Fibroblast of lung (primary cell): ENCODE measurements at regions not wholly inside any gene's neighbourhood (a gene's known extent, or its start where the extent isn't known, plus 50 kb on each side); places are given as distances from the start of the nearest gene placed in this dataset.

Source experiments
- DNase-seq, 2 donors: peaks; one replicate each; pipeline versions ENCODE4 v3.0.0 to v3.0.0-alpha.2; 2010; ENCODE audit warnings: low read depth in 2 of 2
- H2AFZ ChIP-seq: 2 replicates; pipeline ENCODE4 v1.5.1; 2012; ENCODE audit warnings: low read length, control low read depth, inconsistent platforms
- H3K27ac ChIP-seq: 2 replicates; pipeline ENCODE4 v1.5.1; 2011; ENCODE audit warnings: low read length, control low read depth; ENCODE audit not compliant: insufficient read depth
- H3K27me3 ChIP-seq: 2 replicates; pipeline ENCODE4 v1.5.1; 2011; ENCODE audit warnings: mild to moderate bottlenecking, low read length; ENCODE audit not compliant: control insufficient read depth, insufficient read depth
- H3K36me3 ChIP-seq: 2 replicates; pipeline ENCODE4 v1.5.1; 2011; ENCODE audit warnings: low read length; ENCODE audit not compliant: control insufficient read depth, insufficient read depth
- H3K4me1 ChIP-seq: 2 replicates; pipeline ENCODE4 v1.5.1; 2011; ENCODE audit warnings: low read length; ENCODE audit not compliant: control insufficient read depth, insufficient read depth; ENCODE audit errors: extremely low read depth
- H3K4me2 ChIP-seq: 2 replicates; pipeline ENCODE4 v1.5.1; 2011; ENCODE audit warnings: low read length, control low read depth; ENCODE audit not compliant: insufficient read depth; ENCODE audit errors: extremely low read depth
- H3K4me3 ChIP-seq, 4 experiments: fragments of 200-600 bp in 1 of 4; sonication (generic) in 1 of 4; replicated peaks in 1 of 4; 2 replicates each; pipeline ENCODE4 v1.5.1; 2011 to 2016; ENCODE audit warnings: low read length in 4 of 4, low read depth in 3 of 4, mild to moderate bottlenecking in 3 of 4, control low read depth in 2 of 4, inconsistent platforms in 1 of 4, mixed read lengths in 1 of 4; ENCODE audit not compliant: insufficient read depth in 1 of 4; ENCODE audit errors: control extremely low read depth in 1 of 4
- H3K79me2 ChIP-seq: 2 replicates; pipeline ENCODE4 v1.5.1; 2012; ENCODE audit warnings: mild to moderate bottlenecking, low read length, inconsistent platforms; ENCODE audit not compliant: control insufficient read depth, insufficient read depth
- H3K9ac ChIP-seq: 2 replicates; pipeline ENCODE4 v1.5.1; 2011; ENCODE audit warnings: mild to moderate bottlenecking, low read length, control low read depth; ENCODE audit not compliant: insufficient read depth
- H3K9me3 ChIP-seq: 2 replicates; pipeline ENCODE4 v1.5.1; 2012; ENCODE audit warnings: low read depth, low read length; ENCODE audit not compliant: control insufficient read depth, insufficient read depth
- H4K20me1 ChIP-seq: 2 replicates; pipeline ENCODE4 v1.5.1; 2011; ENCODE audit warnings: low read length; ENCODE audit not compliant: control insufficient read depth, insufficient read depth; ENCODE audit errors: extremely low read depth
- CTCF ChIP-seq, 2 donors: IDR thresholded peaks in 1 of 2; conservative IDR thresholded peaks in 1 of 2; 1 replicate in 1 of 2; 2 replicates in 1 of 2; pipeline ENCODE4 v1.5.1; 2011 to 2012; ENCODE audit warnings: low read length in 2 of 2, control low read depth in 1 of 2, inconsistent platforms in 1 of 2, low read depth in 1 of 2, mild to moderate bottlenecking in 1 of 2
- EZH2 ChIP-seq: IDR thresholded peaks from 2 replicates; pipeline ENCODE4 v1.5.1; 2012; ENCODE audit warnings: low read length, control low read depth, mild to moderate bottlenecking; ENCODE audit errors: missing control alignments

- no peak overlapping the region for H3K9ac ChIP-seq
- H3K4me3 ChIP-seq: no peak overlapping the region
- no peaks in the 10 kb centered on the region for H3K9me3 ChIP-seq
- H3K27ac ChIP-seq: no peak overlapping the region
- H3K4me2 ChIP-seq: no peak overlapping the region
- TF ChIP-seq EZH2: no peak
- no peak for TF ChIP-seq CTCF (conservative IDR thresholded peaks at IDR 0.05 in 1 of 2, IDR thresholded peaks at IDR 0.05 in 1 of 2; ENCODE audit: low read depth in 1 of 2, low read length in 2 of 2)
- H4K20me1 ChIP-seq: no peaks in the 10 kb centered on the region
- no peaks in the 10 kb centered on the region for H3K79me2 ChIP-seq
- H3K4me1 ChIP-seq: no peaks in the 10 kb centered on the region
- H3K27me3 ChIP-seq: no peaks in the 10 kb centered on the region
- H2AFZ ChIP-seq: no peak overlapping the region
- DNase-seq: no peak
- no peaks in the 10 kb centered on the region for H3K36me3 ChIP-seq
Measured at GRCh38 chr12:131494216-131494615, 216.7 kb upstream of the SFSWAP start.

GRCh38 chr12:131494741-131495524 is 216.0 kb upstream of the SFSWAP start:
- TF ChIP-seq CTCF (conservative IDR thresholded peaks at IDR 0.05 in 1 of 2, IDR thresholded peaks at IDR 0.05 in 1 of 2; ENCODE audit: low read depth in 1 of 2, low read length in 2 of 2) (no peak), EZH2 (no peak)
- no peak for DNase-seq
- H3K4me3 ChIP-seq: no peak overlapping the region

GRCh38 chr12:131497966-131498365 is 212.9 kb upstream of the SFSWAP start:
- TF ChIP-seq EZH2 (no peak), CTCF (conservative IDR thresholded peaks at IDR 0.05 in 1 of 2, IDR thresholded peaks at IDR 0.05 in 1 of 2; ENCODE audit: low read depth in 1 of 2, low read length in 2 of 2) (no peak)
- Histone ChIP-seq H3K4me1 (no peaks in the 10 kb centered on the region), H4K20me1 (no peaks in the 10 kb centered on the region), H3K4me2 (no peak overlapping the region), H3K9ac (no peak overlapping the region), H2AFZ (no peak overlapping the region), H3K79me2 (no peaks in the 10 kb centered on the region), H3K4me3 (no peak overlapping the region), H3K27me3 (no peaks in the 10 kb centered on the region), H3K27ac (no peak overlapping the region), H3K36me3 (no peaks in the 10 kb centered on the region), H3K9me3 (no peaks in the 10 kb centered on the region)
- no peak for DNase-seq

More at GRCh38 chr12:131494741-131495524, 216.0 kb upstream of the SFSWAP start:
- no peaks in the 10 kb centered on the region for H3K9me3 ChIP-seq
- H3K79me2 ChIP-seq: no peaks in the 10 kb centered on the region
- H3K4me1 ChIP-seq: no peaks in the 10 kb centered on the region
- H2AFZ ChIP-seq: no peak overlapping the region
- H3K4me2 ChIP-seq: no peak overlapping the region
- no peaks in the 10 kb centered on the region for H3K27me3 ChIP-seq
- no peak overlapping the region for H3K9ac ChIP-seq
- no peaks in the 10 kb centered on the region for H3K36me3 ChIP-seq
- H4K20me1 ChIP-seq: no peaks in the 10 kb centered on the region
- no peak overlapping the region for H3K27ac ChIP-seq
